Activated CD8-positive, alpha-beta memory T cell treated with anti-CD3 and anti-CD28 coated beads, Interleukin-2, amount 10 ng/mL, durations not matched to agents 7 days and 5 days (primary cell): ENCODE measurements at regions not wholly inside any gene's neighbourhood (a gene's known extent, or its start where the extent isn't known, plus 50 kb on each side); places are given as distances from the start of the nearest gene placed in this dataset.
"Not testable (repeated sequence)": the region's sequence is repeated elsewhere in the genome, so short reads cannot be mapped to it uniquely, and the experiment has no call there.

Experiments
- ATAC-seq: fragments of 150-1000 bp; cut with Tn5 transposase; one replicate; pipeline ENCODE4 v1.10.0; 2021; ENCODE audit warnings: moderate library complexity
- CTCF ChIA-PET: fragments of 350-600 bp; sonication (Branson Sonifier 250); formaldehyde crosslinking; loops from one replicate; lab custom pipeline; 2021; ENCODE audit warnings: antibody characterized with exemption; lab: Charles Lee
- DNase-seq: peaks from one replicate; pipeline ENCODE4 v3.0.0-alpha.2; 2020
- H3K27ac Mint-ChIP-seq: one replicate; pipeline ENCODE4 v1.8.0; 2021; ENCODE audit warnings: mild to moderate bottlenecking, mixed read lengths
- H3K27me3 Mint-ChIP-seq: one replicate; pipeline ENCODE4 v1.8.0; 2021; ENCODE audit warnings: mixed read lengths
- H3K36me3 Mint-ChIP-seq: one replicate; pipeline ENCODE4 v1.8.0; 2021; ENCODE audit warnings: mild to moderate bottlenecking, mixed read lengths
- H3K4me1 Mint-ChIP-seq: one replicate; pipeline ENCODE4 v1.8.0; 2021; ENCODE audit warnings: mixed read lengths
- H3K4me3 Mint-ChIP-seq: one replicate; pipeline ENCODE4 v1.8.0; 2021; ENCODE audit warnings: mild to moderate bottlenecking, moderate library complexity, mixed read lengths
- H3K9me3 Mint-ChIP-seq: one replicate; pipeline ENCODE4 v1.8.0; 2022; ENCODE audit warnings: low read depth, mixed read lengths

GRCh38 chr2:12014088-12014960 lies 267.9 kb downstream of the LPIN1 start:
- CTCF ChIA-PET = no interaction called here
- Mint-ChIP-seq H3K4me1 (no peaks in the 10 kb centered on the region), H3K9me3 (no peaks in the 10 kb centered on the region), H3K36me3 (peaks cover 2% of the 10 kb centered on the region), H3K27ac (no peak overlapping the region), H3K27me3 (peaks cover 81% of the 10 kb centered on the region), H3K4me3 (no peak overlapping the region)
- ATAC-seq (no peak), DNase-seq (no peak)

GRCh38 chr2:12017499-12018157 lies 271.2 kb downstream of the LPIN1 start:
- ATAC-seq = no peak
- DNase-seq = no peak
- Mint-ChIP-seq H3K4me3 (no peak overlapping the region), H3K27me3 (peaks cover 58% of the 10 kb centered on the region), H3K4me1 (no peaks in the 10 kb centered on the region), H3K27ac (no peak overlapping the region), H3K36me3 (peaks cover 10% of the 10 kb centered on the region), H3K9me3 (peaks cover 18% of the 10 kb centered on the region)
- CTCF ChIA-PET = no interaction called here

- DNase-seq, H3K4me1 Mint-ChIP-seq, H3K4me3 Mint-ChIP-seq, H3K27ac Mint-ChIP-seq, ATAC-seq: not testable (repeated sequence)
- Mint-ChIP-seq H3K36me3 (peaks cover 10% of the 10 kb centered on the region), H3K27me3 (peaks cover 61% of the 10 kb centered on the region), H3K9me3 (peaks cover 23% of the 10 kb centered on the region)
- CTCF ChIA-PET = interaction anchor here (1.3 kb wide), 1 partner anchor 8 kb away, joined by 3 read pairs; no protein-coding TSS in a partner anchor
Observed at GRCh38 chr2:12018726-12019125, 272.3 kb downstream of the LPIN1 start.

GRCh38 chr2:12020833-12021469 lies 274.5 kb downstream of the LPIN1 start:
- Mint-ChIP-seq H3K27ac (no peak overlapping the region), H3K4me3 (no peak overlapping the region), H3K36me3 (peaks cover 10% of the 10 kb centered on the region), H3K4me1 (no peaks in the 10 kb centered on the region), H3K27me3 (peaks cover 53% of the 10 kb centered on the region), H3K9me3 (peaks cover 23% of the 10 kb centered on the region)
- DNase-seq (no peak), ATAC-seq (no peak)
- CTCF ChIA-PET = no interaction called here

GRCh38 chr2:12024197-12024907 lies 277.9 kb downstream of the LPIN1 start:
- Mint-ChIP-seq H3K9me3 (peaks cover 23% of the 10 kb centered on the region), H3K27me3 (peaks cover 33% of the 10 kb centered on the region)
- CTCF ChIA-PET, ATAC-seq, DNase-seq, H3K4me3 Mint-ChIP-seq, H3K36me3 Mint-ChIP-seq, H3K27ac Mint-ChIP-seq, H3K4me1 Mint-ChIP-seq: not testable (repeated sequence)

- H3K27me3 Mint-ChIP-seq = peaks cover 34% of the 10 kb centered on the region
- CTCF ChIA-PET = no interaction called here
- H3K4me1 Mint-ChIP-seq = no peaks in the 10 kb centered on the region
- H3K4me3 Mint-ChIP-seq = no peak overlapping the region
- H3K27ac Mint-ChIP-seq = no peak overlapping the region
- no peaks in the 10 kb centered on the region for H3K36me3 Mint-ChIP-seq
- no peak for DNase-seq
- peaks cover 7% of the 10 kb centered on the region for H3K9me3 Mint-ChIP-seq
- no peak for ATAC-seq
Observed at GRCh38 chr2:12027136-12027535, 280.7 kb downstream of the LPIN1 start.

GRCh38 chr2:12031866-12032265 lies 285.4 kb downstream of the LPIN1 start:
- H3K4me3 Mint-ChIP-seq = no peak overlapping the region
- H3K27me3 Mint-ChIP-seq = peaks cover 24% of the 10 kb centered on the region
- peaks cover 3% of the 10 kb centered on the region for H3K36me3 Mint-ChIP-seq
- no peak for ATAC-seq
- CTCF ChIA-PET = no interaction called here
- DNase-seq = no peak
- no peaks in the 10 kb centered on the region for H3K4me1 Mint-ChIP-seq
- H3K9me3 Mint-ChIP-seq = no peaks in the 10 kb centered on the region
- H3K27ac Mint-ChIP-seq = no peak overlapping the region

GRCh38 chr2:12032398-12032797 lies 286.0 kb downstream of the LPIN1 start:
- DNase-seq = no peak
- Mint-ChIP-seq H3K27me3 (peaks cover 23% of the 10 kb centered on the region), H3K9me3 (no peaks in the 10 kb centered on the region), H3K4me3 (no peak overlapping the region), H3K4me1 (no peaks in the 10 kb centered on the region), H3K36me3 (peaks cover 3% of the 10 kb centered on the region), H3K27ac (no peak overlapping the region)
- ATAC-seq = no peak
- CTCF ChIA-PET = no interaction called here

GRCh38 chr2:12032975-12033374 lies 286.5 kb downstream of the LPIN1 start:
- no peak overlapping the region for H3K27ac Mint-ChIP-seq
- H3K9me3 Mint-ChIP-seq = no peaks in the 10 kb centered on the region
- no peaks in the 10 kb centered on the region for H3K4me1 Mint-ChIP-seq
- H3K36me3 Mint-ChIP-seq = peaks cover 3% of the 10 kb centered on the region
- CTCF ChIA-PET = no interaction called here
- no peak overlapping the region for H3K4me3 Mint-ChIP-seq
- no peak for DNase-seq
- no peak for ATAC-seq
- H3K27me3 Mint-ChIP-seq = peaks cover 19% of the 10 kb centered on the region

GRCh38 chr2:12033494-12033893 lies 287.1 kb downstream of the LPIN1 start:
- ATAC-seq (no peak), DNase-seq (no peak)
- H3K36me3 Mint-ChIP-seq = peaks cover 3% of the 10 kb centered on the region
- CTCF ChIA-PET = no interaction called here
- H3K27me3 Mint-ChIP-seq = peaks cover 19% of the 10 kb centered on the region
- no peaks in the 10 kb centered on the region for H3K9me3 Mint-ChIP-seq
- H3K4me1 Mint-ChIP-seq = no peaks in the 10 kb centered on the region
- H3K27ac Mint-ChIP-seq = no peak overlapping the region
- no peak overlapping the region for H3K4me3 Mint-ChIP-seq

GRCh38 chr2:12034382-12034781 lies 287.9 kb downstream of the LPIN1 start:
- Mint-ChIP-seq H3K4me1 (no peaks in the 10 kb centered on the region), H3K27me3 (peaks cover 19% of the 10 kb centered on the region), H3K27ac (no peak overlapping the region), H3K4me3 (no peak overlapping the region), H3K9me3 (no peaks in the 10 kb centered on the region), H3K36me3 (peaks cover 3% of the 10 kb centered on the region)
- ATAC-seq (no peak), DNase-seq (no peak)
- CTCF ChIA-PET = no interaction called here

GRCh38 chr2:12035029-12035720 lies 288.7 kb downstream of the LPIN1 start:
- Mint-ChIP-seq H3K27me3 (peaks cover 15% of the 10 kb centered on the region), H3K9me3 (peaks cover 4% of the 10 kb centered on the region), H3K4me3 (no peak overlapping the region), H3K36me3 (peaks cover 3% of the 10 kb centered on the region), H3K27ac (no peak overlapping the region), H3K4me1 (no peaks in the 10 kb centered on the region)
- DNase-seq = no peak
- CTCF ChIA-PET = no interaction called here
- no peak for ATAC-seq
